ENCODE measurements at regions not wholly inside any gene's neighbourhood (a gene's known extent, or its start where the extent isn't known, plus 50 kb on each side); places are given as distances from the start of the nearest gene placed in this dataset.

DNA sequence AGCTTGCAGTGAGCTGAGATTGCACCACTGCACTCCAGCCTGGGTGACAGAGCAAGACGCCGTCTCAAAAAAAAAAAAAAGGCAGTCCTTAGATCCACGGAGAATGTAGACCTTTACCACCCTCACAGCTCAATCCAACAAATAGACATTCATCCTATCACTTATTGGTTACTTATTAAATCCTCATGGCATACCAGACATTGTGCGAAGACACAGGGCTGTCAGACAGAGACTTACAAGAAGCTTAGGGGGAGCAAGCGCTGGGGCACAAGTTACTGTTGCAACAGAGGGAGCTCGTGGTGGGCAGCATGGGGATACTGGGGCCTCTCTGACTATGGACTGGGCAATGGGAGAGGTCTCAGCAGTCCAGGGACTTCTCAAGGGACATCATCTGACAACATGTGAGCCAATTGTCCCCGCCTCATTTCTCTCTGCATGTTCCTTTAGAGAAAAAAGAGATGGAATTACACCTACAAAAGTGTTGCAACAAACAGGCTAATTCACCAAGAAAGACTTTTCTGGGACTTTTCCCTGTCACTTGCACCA lies 82.8 kb upstream of the TNS3 start:
- DNase-seq (ENCODE audit: low read depth): no peak

DNA sequence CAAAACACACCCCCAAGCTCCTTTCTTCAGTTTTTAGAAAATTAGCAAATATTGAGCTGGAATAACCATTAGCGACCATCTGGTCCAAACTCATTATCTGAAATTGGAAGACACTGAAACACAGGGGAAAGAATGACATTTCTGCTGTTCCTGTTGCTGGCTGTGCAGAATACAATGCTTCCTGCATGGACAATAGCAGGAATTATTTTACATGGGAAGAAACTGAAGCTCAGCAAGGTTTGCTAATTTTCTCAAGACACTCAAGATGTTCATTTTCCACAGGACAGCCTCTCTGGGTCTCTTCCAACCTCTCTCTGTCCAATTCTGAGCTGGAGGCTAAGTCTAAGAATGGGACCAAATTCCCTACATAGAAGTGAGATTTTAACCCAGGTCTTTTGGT lies 81.9 kb upstream of the TNS3 start:
- no peak for DNase-seq (ENCODE audit: low read depth)

DNA sequence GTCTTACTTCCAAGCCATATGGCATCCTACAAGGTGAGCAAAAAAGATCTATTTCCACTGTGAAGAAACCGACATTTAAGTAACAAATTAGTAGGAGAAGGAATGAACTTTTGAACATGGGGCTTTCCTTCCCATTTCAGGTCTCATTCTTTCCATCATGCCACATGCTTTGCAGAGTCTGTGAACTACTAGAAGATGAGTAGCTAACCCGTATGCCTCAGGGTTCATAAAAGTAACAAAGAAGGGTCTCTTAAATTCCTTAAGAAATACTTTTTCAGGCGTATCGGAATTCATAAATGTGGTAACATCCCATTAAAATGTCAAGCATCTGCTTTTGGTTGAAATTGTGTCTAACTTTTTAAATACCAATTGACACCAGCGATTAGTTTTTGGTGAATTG lies 81.3 kb upstream of the TNS3 start:
- DNase-seq (ENCODE audit: low read depth): no peak

DNA sequence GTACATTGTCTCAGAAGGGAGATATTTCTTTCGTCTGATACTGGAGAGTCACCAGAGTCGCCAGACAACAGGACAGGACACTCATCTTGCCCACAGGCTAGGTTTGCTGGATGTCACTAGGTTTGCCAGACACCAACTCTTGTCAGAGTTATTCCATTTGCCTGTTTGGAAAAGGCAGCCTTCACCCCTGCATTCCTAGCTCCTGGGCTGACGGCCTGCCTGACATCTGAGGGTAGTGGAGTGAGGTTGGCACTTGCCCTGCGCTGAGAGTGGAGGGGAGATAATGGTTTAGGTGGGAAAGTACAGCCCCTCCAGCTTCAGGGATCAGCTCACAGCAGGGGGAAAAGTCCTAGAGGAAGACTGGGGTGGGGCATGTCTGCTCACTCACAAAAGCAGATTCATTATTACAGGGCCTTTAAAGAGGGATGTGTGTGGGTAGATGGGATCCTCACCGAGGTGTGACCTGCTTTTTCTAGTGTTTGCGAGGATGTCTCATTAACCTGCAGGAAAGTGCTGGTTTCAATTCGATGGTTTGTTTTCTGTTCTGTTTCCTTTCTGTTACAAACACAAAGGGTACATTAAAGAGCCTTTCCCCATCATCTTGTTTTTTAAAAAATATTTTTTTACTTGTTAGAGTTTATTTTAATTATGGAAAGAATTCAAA lies 79.3 kb upstream of the TNS3 start:
- no peak for DNase-seq (ENCODE audit: low read depth)

DNA sequence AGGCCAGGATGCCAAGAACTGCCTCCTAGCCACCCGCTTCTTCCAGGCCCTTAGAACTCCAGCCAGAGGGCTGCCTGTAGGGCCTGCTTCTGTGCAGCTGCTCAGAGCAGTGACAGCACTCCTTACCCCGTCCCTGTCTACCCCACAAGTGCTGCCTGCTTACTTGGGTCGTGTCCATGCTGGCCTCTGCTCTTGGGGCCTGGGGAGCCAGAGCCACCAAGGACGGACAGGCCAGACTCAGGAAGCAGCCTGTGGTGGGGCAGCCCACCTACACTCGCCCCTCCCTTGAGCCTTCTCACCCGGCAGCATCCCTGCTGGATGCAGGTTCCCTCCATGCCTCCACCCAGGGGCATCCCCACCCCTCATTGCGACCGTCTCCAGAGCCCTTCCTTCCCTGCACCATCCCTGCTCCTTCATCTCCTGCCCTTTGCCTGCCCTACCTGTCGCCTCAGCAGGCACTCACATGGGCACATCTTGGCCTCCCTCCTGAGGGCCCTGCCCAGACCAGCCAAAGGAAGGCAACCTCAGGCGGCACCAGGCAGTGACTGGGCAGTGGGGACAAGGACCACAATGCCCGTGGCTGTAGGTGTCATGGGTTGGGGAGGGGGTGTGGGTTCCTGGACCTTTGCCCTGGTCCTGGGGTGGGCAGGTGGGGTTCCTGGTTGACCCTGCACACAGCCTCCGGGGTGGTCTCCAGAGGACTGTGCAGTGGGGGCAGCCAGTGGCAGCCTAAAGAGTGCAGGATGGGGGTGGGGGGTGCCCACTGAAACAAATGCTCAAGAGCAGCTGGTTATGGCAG lies 78.0 kb upstream of the TNS3 start:
- no peak for DNase-seq (ENCODE audit: low read depth)

DNA sequence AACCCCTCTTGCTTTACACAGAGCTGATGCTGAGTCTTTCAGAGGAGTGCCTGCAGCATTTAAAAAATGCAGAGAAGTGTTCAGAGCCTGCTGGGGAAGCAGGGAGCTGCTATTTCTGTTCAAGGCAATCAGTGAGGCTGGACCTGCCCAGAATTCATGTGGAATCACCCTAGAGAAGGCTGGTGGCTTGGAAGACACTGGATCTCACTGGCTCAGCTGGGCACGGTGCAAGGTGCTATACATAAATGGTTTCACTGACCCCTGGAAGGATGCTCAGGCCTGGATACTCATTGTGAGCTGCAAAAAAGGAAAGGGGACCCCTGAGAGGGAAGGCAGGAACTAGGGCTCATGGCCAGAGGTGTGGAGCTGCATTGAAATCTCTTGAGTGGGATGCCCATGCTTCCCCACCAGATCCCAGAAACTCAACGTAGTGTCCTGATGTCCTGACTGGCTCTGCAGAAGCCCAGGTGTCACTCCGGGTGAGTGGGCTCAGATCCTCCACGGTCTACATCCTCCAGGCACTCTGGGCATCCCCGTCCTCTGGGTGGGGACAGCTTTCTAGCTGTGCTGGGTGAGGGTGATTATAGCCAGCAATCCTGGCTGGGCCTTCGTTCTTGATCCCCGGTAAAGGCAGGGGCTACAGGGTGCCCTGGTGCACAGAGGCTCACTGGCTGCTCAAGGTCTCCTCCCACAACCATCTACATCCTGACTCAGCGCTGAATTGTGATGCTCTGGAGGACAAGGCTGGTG lies 77.2 kb upstream of the TNS3 start:
- DNase-seq (ENCODE audit: low read depth): no peak

DNA sequence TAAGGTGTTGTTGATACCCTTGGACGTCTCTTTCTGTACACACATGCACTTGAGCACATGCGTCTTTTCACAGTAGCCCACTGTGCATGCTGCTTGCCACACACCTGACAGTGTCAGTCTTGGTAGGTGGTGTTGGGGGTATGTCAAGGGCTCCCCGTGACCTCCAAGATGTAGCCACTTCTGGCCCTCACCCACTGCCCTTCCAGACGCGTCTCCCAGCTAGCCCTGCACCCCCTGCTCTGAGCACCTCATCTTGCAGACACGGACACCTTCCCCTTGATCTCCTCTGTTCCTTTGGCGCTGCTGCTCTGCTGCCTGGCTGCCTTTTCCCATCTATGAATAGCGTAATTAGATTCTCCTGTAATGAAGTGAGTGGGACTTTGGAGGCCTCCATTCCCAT lies 75.2 kb upstream of the TNS3 start:
- no peak for DNase-seq (ENCODE audit: low read depth)

DNA sequence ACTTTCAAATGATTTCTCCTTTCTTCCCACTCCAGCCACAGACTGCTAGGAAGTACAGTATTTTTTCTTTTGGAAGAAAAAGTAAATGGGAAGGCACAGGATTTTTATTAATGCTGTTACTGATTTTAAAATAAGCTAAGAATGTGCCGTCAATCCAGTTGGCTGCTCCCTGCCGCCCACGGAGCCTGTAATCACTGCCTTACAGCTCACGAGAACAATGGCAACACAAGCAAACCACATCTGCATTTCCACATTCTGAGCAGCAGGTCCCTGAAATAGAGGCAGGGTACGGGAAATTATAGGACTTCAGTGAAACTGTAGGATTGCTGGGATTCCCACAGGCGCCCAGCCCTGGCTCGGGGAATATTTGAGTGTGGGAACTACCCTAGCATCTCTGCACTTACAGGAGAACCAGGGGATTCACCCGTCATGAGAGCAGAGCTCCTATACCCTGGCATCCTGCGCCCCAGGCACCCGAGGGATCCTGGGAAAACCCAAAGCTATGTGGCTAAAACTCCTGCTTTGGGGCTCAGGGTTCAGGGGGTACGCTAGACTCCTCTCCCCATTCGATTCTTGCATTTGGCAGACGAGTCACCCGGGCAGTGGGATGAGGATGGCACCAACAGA lies 72.9 kb upstream of the TNS3 start:
- DNase-seq (ENCODE audit: low read depth): no peak

DNA sequence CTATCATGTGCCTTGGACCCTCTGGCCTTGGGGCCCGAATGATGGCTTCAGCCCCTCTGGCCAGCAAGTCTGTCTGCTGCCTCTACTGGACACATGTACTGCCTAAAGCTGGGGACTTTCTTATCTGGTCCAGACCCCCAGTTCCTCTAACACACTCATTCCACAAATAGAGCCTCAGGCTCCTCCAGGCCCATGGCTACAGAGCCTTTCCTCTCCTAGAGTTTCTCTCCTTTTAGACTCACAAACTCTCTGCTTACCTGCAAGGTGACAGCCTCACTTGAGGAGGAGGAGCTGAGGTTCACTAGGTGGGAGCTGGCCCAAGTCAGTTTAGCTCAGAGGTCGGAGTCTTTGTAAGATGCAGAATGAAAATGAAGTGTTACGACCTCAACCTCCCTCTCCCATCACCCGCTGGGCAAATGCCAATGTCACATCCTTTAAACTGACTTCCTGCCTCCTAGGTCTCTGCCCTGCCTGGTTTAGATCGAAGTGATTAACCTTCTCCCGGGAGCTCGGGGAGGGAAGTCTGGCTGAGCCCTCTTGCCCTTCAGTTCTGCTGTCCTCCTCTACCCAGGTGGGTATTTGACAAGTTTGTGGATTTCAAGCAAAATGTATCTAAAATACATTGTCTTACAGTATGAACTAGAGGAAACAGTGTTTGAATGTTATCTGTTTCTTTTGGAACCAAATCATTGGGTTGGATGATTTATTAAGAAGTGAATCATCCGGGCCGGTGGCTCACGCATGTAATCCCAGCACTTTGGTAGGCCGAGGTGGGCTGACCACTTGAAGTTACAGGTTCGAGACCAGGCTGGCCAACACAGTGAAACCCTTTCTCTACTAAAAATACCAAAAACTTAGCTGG lies 71.9 kb upstream of the TNS3 start:
- DNase-seq (ENCODE audit: low read depth): peak; percentile 94

DNA sequence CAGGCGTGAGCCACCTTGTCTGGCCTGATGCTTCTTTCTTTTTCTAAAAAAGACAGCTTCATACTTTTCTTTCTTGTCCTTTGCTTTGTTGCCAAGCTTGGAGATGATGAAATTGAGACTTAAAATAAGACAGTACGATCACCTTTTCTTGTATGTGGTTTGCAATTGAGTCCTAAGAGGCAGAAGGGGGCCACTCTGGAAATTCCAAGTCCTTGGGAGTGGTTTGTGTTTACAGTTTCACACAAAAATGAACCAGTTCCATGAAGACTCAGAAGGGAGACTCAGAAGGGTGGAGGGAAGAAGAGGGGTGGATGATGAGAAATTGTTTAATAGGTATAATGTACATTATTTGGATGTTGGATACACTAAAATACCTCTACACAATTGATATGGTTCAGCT lies 70.7 kb upstream of the TNS3 start:
- peak; percentile 67 for DNase-seq (ENCODE audit: low read depth)

DNA sequence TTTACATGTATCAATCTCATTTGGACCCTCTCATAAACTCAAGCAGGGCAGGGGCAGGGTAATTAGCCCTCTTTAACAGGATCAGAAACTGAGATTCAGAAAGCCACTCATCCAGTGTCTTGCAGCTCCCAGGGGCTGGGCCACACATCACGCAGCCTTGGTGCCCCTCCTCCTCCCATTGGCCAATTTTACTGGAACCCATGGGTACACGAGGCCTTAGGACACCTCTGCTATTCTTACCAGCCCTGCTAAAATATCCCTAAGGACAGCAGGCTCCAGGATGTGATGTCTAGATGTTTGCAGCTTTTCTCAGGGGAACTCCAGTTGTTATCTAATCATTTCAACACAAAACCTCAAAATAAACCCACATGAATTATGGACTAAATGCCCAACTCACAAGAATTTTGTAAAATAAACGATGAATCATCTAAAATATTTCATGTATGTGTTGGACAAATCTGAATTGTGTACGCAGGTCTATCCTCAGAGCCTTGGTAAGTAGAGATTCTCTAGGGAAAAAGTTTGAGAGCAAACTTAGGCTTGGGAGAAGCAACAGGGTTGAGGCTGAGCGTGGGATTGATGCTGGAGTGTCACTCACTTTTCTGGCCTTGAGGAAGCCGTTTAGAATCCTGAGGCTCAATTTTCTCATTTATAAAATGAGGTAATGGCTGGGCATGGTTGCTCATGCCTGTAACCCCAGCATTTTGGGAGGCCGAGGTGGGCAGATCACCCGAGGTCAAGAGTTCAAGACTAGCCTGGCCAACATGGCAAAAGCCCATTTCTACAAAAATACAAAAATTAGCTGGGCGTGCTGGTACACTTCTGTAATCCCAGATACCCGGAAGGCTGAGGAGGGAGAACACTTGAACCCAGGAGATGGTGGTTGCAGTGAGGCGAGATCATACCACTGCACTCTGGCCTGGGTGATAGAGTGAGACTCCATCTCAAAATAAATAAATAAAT lies 69.7 kb upstream of the TNS3 start:
- DNase-seq (ENCODE audit: low read depth): peak; percentile 99

DNA sequence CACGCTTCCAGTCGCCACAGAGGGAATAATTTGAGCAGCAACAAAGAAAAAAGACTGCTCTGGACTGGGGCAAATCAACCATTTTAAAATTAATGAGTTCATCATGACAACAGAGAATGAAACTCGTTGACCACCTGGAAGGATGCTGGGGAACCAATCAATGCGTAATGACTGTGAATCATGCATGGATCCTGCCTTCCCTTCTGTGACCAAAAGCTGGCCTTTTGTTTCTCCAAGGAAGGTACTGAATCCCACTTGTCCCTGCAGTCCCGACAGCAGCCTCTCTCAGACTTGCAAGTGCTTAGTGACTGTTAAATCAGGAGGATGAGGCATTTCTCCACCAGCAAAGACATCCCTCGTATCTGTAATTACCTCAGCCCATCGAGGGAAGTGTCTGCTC lies 68.0 kb upstream of the TNS3 start:
- DNase-seq (ENCODE audit: low read depth): no peak

DNA sequence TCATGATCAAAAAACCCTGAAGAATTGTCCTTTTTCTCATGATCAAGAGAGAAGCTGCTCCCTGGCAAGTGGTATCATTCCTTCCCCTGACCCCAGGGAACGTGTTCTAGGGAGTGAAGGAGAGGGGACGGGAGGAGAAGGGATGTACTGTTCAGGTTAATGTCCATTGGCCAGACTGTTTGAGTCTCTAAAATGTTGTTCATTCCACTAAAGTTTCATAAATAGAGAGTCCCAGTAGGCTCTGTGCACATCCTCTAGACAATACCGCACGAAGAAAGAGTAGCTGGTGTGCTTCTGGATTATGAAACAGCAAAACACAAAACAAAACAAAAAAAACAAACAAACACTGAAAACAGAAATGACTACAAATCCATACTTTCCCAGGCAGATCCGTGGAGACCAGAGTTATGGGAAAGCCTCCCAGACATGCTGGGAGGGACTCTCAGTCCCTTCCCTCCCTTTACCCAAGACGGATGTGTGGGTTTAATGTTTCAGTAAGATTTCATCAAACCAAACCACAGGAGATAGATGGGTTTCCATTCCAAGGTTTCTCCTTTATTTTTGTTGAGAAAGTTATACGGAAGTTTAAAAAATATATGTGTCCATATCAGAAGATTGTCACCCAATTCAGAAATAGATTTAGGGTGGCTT lies 66.5 kb upstream of the TNS3 start:
- peak; percentile 91 for DNase-seq (ENCODE audit: low read depth)

DNA sequence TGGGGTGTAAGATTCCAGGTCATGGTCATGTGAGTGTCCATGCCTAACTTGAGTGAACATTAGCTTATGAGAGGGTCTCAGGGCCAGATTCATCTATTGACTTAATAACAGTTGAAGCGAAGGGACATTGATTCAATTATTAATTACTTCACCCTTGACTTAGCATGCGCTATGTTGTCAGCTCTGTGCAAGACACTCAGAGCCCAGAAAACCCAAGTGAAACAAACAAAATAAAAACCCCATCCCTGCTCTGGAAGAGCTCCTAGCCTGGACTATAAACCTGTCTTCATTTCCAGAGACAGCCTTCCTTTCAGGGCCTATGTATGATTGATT lies 66.0 kb upstream of the TNS3 start:
- DNase-seq (ENCODE audit: low read depth): no peak

DNA sequence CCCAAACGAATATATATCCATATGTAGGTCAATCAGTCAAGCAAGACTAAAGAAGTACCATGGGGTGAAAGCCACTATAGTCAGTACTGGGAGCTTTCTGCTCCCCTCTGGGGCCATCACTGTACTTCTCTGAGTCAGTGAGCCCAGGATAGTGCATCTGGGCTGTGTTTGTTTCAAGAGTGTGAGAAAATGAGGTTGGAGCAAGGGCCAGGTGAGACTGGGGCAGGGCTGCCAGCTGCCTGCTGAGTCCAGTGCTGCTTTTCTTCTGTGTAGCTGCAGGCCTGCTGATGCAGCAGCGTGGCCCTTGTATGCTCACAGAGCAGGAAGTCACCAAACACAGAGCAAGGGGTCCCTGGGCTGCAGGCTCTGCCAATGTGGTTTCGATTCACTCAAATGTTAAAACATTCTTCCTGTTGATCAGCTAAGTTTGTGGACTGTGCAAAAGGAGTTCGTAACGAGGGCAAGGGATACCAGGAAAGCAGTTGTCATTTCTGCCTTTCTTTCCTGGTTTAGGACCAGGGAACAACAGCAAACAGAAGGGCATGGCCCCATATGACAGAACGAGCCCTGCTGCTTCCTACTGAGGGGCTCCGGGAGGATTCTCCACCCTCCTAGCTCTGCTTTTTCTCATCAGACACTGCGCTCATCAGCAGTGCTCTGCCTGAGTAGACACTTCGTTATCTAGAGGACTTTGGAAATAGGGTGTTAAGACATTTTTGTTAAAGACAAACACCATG lies 65.4 kb upstream of the TNS3 start:
- no peak for DNase-seq (ENCODE audit: low read depth)

DNA sequence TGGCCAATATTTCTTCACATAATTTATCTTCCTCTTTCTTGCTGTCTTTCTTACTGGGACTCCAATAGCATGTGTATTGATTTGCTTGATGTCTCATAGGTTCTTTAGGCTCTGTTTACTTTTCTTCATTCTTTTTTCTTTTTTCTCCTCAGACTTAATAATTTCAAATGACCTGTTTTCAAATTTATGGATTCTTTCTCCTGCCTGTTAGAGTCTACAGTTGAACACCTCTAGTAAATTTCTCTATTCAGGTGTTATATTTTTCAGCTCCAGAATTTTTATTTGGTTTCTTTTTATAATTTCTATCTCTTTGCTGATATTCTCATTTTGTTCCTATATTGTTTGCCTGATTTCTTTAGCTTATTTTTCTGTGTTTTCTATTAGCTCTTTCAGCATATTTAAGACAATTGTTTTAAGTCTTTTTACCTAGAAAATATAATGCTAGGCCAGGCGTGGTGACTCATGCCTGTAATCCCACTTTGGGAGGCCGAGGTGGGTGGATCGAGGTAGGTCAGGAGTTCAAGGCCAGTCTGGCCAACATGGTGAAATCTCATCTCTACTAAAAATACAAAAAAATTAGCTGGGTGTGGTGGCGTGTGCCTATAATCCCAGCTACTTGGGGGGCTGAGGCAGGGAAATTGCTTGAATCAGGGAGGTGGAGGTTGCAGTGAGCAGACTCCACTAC lies 61.9 kb upstream of the TNS3 start:
- no peak for DNase-seq (ENCODE audit: low read depth)

DNA sequence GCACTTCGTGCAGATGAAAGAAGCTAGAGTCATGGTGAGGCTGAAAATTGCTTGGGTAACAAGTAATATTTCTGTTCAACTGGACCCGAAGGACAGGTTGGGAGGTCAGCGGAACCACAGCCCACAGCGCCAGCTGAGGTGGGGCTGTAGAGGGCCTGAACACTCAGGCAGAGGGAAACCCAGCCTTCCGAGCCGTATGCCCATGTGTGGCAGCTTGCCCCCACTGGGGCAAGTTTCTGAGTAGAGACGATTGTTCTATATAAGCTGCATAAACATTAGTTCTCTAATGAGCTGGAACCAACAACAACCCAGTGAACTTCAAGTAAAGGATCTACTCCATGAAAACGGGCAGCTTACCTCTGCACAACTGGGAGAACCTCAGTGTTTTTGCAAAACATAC lies 58.4 kb upstream of the TNS3 start:
- DNase-seq (ENCODE audit: low read depth): no peak

DNA sequence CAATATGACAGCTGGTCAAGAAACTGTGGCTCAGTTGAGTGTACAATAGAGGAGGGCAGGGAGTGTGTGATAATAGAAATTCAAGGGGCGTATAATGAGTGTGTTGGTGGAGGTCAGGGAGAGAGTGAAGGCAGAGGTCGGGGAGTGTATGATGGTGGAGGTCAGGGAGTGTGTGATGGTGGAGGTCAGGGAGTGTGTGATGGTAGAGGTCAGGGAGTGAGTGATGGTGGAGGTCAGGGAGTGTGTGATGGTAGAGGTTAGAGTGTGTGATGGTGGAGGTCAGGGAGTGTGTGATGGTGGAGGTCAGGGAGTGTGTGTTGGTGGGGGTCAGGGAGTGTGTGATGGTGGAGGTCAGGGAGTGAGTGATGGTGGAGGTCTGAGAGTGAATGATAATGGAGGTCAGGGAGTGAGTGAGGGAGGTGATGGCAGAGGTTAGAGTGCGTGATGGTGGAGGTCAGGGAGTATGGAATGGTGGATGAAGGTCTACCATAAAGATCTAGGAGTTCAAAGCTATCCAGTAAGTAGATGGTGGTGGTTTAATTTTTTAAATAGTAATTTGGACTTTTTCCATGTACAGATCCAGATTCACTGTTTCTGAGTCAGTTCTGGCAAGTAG lies 57.7 kb upstream of the TNS3 start:
- DNase-seq (ENCODE audit: low read depth): no peak

Measured in M059J (cell line).